ENCODE measurements at regions not wholly inside any gene's neighbourhood (a gene's known extent, or its start where the extent isn't known, plus 50 kb on each side); places are given as distances from the start of the nearest gene placed in this dataset.

DNA sequence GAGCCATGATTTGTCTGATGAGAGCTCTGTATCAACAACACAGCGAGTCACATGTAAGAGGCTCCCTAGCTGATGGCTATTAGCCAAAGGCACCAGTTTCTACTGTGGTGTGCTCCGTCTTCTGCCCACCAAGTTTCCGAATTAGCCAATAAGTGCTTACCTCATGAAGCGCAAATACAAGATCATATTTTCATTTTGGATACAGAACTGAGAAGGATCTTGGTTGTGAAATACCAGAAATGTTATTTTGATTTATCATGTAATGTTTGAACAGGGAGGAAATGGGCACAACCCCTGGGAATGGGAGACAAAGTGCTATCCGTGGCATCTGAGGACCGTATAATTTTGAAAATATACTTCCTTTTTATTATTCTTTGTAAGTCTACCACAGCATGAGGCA is 234.3 kb downstream of the DACT1 start:
- peak overlapping the region in 1 of 2 experiments; percentile 11; a peak in 1 of 4 replicates for H3K27ac ChIP-seq (ENCODE audit: low read depth in 2 of 2, low read length in 1 of 2)
- H3F3A ChIP-seq (replicated peaks; ENCODE audit: insufficient read depth): no peaks in the 10 kb centered on the region
- no peaks in the 10 kb centered on the region for H3K36me3 ChIP-seq (replicated peaks in 1 of 2; ENCODE audit: control insufficient read depth in 1 of 2, insufficient read depth in 2 of 2, low read length in 1 of 2)
- CTCF ChIA-PET: no interaction called here
- H4K20me1 ChIP-seq (ENCODE audit: insufficient read depth): no peaks in the 10 kb centered on the region
- H2AFZ ChIP-seq (ENCODE audit: low read depth): 0 out of 2 replicates have a peak overlapping the region, but pooled peaks have one; percentile 33
- H3K9ac ChIP-seq: no peak overlapping the region
- no peaks in the 10 kb centered on the region for H3K9me2 ChIP-seq
- no peak for TF ChIP-seq MXI1 (IDR thresholded peaks at IDR 0.05; ENCODE audit: low read depth, low read length)
- no peak for TF ChIP-seq TAF1 (IDR thresholded peaks at IDR 0.05; ENCODE audit: borderline replicate concordance, low read depth, low read length)
- no peak for TF ChIP-seq EZH2phosphoT487 (IDR thresholded peaks at IDR 0.05; ENCODE audit: borderline replicate concordance, low read depth)
- TF ChIP-seq, protein P1, sequence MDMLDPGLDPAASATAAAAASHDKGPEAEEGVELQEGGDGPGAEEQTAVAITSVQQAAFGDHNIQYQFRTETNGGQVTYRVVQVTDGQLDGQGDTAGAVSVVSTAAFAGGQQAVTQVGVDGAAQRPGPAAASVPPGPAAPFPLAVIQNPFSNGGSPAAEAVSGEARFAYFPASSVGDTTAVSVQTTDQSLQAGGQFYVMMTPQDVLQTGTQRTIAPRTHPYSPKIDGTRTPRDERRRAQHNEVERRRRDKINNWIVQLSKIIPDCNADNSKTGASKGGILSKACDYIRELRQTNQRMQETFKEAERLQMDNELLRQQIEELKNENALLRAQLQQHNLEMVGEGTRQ (IDR thresholded peaks at IDR 0.05; ENCODE audit: borderline replicate concordance, low read depth, low read length): no peak
- no peak for TF ChIP-seq RCOR1 (IDR thresholded peaks at IDR 0.05; ENCODE audit: low read length)
- TF ChIP-seq NFIC (IDR thresholded peaks at IDR 0.05; ENCODE audit: borderline replicate concordance): no peak
- no peaks in the 10 kb centered on the region for H3K79me2 ChIP-seq (ENCODE audit: insufficient read depth)
- no peaks in the 10 kb centered on the region for H3K27me3 ChIP-seq (ENCODE audit: insufficient read depth)
- no peak overlapping the region for H3K4me3 ChIP-seq (ENCODE audit: low read depth in 2 of 2, low read length in 1 of 2)
- H3K4me1 ChIP-seq (ENCODE audit: control insufficient read depth in 1 of 2, insufficient read depth in 2 of 2, low read depth in 1 of 2, low read length in 1 of 2): peaks cover 0 to 9% of the 10 kb centered on the region in 2 experiments; a peak in 2 of 4 replicates
- DNase-seq: no peak
- POLR2A ChIA-PET: no interaction called here
- no peak overlapping the region for H3K4me2 ChIP-seq
- H3K9me3 ChIP-seq: no peaks in the 10 kb centered on the region
- 66% methylated on average over 6 of the region's 6 CpGs for WGBS (ENCODE audit: low lambda C conversion rate)

DNA sequence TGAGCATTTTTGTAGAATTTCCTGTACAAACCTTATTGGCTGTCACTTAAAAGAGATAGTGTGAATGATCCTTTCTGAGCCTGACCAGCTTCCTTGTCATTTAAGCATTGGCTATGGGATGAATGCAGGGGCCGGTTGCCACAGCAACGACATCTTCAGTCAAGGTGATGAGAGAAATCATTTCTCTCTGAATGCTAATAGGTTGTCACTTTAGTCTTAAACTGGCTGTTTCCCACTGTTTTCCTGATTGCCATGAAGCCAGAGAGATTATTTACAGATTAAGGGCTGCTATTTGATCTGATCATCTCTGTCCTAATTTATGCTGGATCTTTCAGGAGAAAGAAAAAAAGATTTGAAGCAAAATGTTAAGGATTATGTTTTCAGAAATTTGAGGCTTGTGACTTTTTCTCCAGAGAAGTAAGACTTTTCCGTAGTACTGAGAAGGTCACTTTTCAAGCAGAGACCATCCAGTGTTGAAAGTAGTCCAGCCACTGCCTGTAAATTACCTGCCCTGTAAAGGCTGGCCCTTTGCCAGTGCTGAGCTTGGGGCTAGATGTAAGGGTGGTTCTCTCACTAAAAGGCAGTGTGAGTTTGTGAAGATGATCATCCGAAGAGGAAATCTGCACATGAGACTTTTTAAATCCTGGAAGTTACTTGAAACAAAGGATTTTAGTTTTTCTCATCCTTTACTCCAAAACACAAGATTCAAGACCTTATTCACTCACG is 235.6 kb downstream of the DACT1 start:
- Histone ChIP-seq H3K79me2 (ENCODE audit: insufficient read depth) (no peaks in the 10 kb centered on the region), H3K4me1 (ENCODE audit: control insufficient read depth in 1 of 2, insufficient read depth in 2 of 2, low read depth in 1 of 2, low read length in 1 of 2) (peaks cover 0 to 9% of the 10 kb centered on the region in 2 experiments; a peak in 2 of 4 replicates), H3K9me3 (no peaks in the 10 kb centered on the region), H3K4me2 (no peak overlapping the region), H3K9ac (no peak overlapping the region), H4K20me1 (ENCODE audit: insufficient read depth) (no peaks in the 10 kb centered on the region), H3K27me3 (ENCODE audit: insufficient read depth) (no peaks in the 10 kb centered on the region), H3K4me3 (ENCODE audit: low read depth in 2 of 2, low read length in 1 of 2) (no peak overlapping the region), H3K9me2 (no peaks in the 10 kb centered on the region), H2AFZ (ENCODE audit: low read depth) (no peak overlapping the region), H3F3A (replicated peaks; ENCODE audit: insufficient read depth) (no peaks in the 10 kb centered on the region), H3K27ac (ENCODE audit: low read depth in 2 of 2, low read length in 1 of 2) (no peak overlapping the region), H3K36me3 (replicated peaks in 1 of 2; ENCODE audit: control insufficient read depth in 1 of 2, insufficient read depth in 2 of 2, low read length in 1 of 2) (no peaks in the 10 kb centered on the region)
- WGBS (ENCODE audit: low lambda C conversion rate): 82% methylated on average over 5 of the region's 5 CpGs
- POLR2A ChIA-PET: no interaction called here
- TF ChIP-seq TAF1 (IDR thresholded peaks at IDR 0.05; ENCODE audit: borderline replicate concordance, low read depth, low read length) (no peak), RFX5 (IDR thresholded peaks at IDR 0.05; ENCODE audit: low read length) (no peak), RCOR1 (IDR thresholded peaks at IDR 0.05; ENCODE audit: low read length) (no peak), EZH2phosphoT487 (IDR thresholded peaks at IDR 0.05; ENCODE audit: borderline replicate concordance, low read depth) (no peak), EP300 (IDR thresholded peaks at IDR 0.05; ENCODE audit: borderline replicate concordance in 1 of 2, low read depth in 1 of 2, low read length in 1 of 2) (no peak), SIN3A (IDR thresholded peaks at IDR 0.05; ENCODE audit: borderline replicate concordance, low read depth, low read length) (no peak), NFIC (IDR thresholded peaks at IDR 0.05; ENCODE audit: borderline replicate concordance) (no peak), RAD21 (IDR thresholded peaks at IDR 0.05; ENCODE audit: low read length) (no peak), JUND (IDR thresholded peaks at IDR 0.05) (no peak), ELF1 (IDR thresholded peaks at IDR 0.05) (no peak), FOXJ3 (CRISPR knock-in tag; IDR thresholded peaks at IDR 0.05) (no peak), GABPA (IDR thresholded peaks at IDR 0.05; ENCODE audit: low read depth) (no peak), TEAD4 (IDR thresholded peaks at IDR 0.05; ENCODE audit: borderline replicate concordance, insufficient read depth) (no peak), CTCF (IDR thresholded peaks at IDR 0.05) (no peak), FOXM1 (IDR thresholded peaks at IDR 0.05; ENCODE audit: low read depth) (no peak), CHD2 (IDR thresholded peaks at IDR 0.05; ENCODE audit: low read length, partially characterized antibody) (no peak), GATA2 (CRISPR knock-in tag; IDR thresholded peaks at IDR 0.05) (no peak), YY1 (IDR thresholded peaks at IDR 0.05; ENCODE audit: low read depth) (no peak)
- TF ChIP-seq, protein P2, sequence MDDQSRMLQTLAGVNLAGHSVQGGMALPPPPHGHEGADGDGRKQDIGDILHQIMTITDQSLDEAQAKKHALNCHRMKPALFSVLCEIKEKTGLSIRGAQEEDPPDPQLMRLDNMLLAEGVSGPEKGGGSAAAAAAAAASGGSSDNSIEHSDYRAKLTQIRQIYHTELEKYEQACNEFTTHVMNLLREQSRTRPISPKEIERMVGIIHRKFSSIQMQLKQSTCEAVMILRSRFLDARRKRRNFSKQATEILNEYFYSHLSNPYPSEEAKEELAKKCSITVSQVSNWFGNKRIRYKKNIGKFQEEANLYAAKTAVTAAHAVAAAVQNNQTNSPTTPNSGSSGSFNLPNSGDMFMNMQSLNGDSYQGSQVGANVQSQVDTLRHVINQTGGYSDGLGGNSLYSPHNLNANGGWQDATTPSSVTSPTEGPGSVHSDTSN (IDR thresholded peaks at IDR 0.05): no peak
- TF ChIP-seq, protein P1 (IDR thresholded peaks at IDR 0.05; ENCODE audit: borderline replicate concordance, low read depth, low read length): no peak
- DNase-seq: no peak
- CTCF ChIA-PET: interaction anchor here (1.2 kb wide), 1 partner anchor 17 kb away, joined by 3 read pairs; no protein-coding TSS in a partner anchor
